SK-N-SH (cell line): ENCODE measurements at regions not wholly inside any gene's neighbourhood (a gene's known extent, or its start where the extent isn't known, plus 50 kb on each side); places are given as distances from the start of the nearest gene placed in this dataset.

Experiments
- CTCF ChIA-PET: fragments of 300-600, 350-600 bp; formaldehyde crosslinking; extraction: SDS; loops from one replicate; lab custom pipeline; 2021; lab: Yijun Ruan, JAX
- POLR2A ChIA-PET: fragments of 350-600 bp; sonication (Branson Sonifier 250); formaldehyde crosslinking; extraction: SDS; loops from one replicate; lab custom pipeline; 2020; ENCODE audit warnings: antibody characterized with exemption, inconsistent platforms; lab: Yijun Ruan, JAX
- DNase-seq: peaks from one replicate; pipeline ENCODE4 v3.0.0; 2012
- H2AFZ ChIP-seq: fragments of 200-600 bp; sonication (generic); 2 replicates; pipeline ENCODE4 v1.8.1; 2016; ENCODE audit warnings: antibody characterized with exemption, mild to moderate bottlenecking, low read depth
- H3F3A ChIP-seq: fragments of 200-600 bp; sonication (generic); replicated peaks from 2 replicates; pipeline ENCODE3; 2016; ENCODE audit warnings: antibody characterized with exemption, mild to moderate bottlenecking; ENCODE audit not compliant: insufficient read depth
- H3K27ac ChIP-seq, 2 experiments: fragments of 200-500 bp in 1 of 2; fragments of 200-600 bp in 1 of 2; sonication (Bioruptor generic) in 1 of 2; sonication (generic), shearing (Covaris generic) in 1 of 2; 2 replicates each; pipeline versions ENCODE4 v1.5.1 to v1.6.1; 2014 to 2016; ENCODE audit warnings: low read depth in 2 of 2, inconsistent platforms in 1 of 2, low read length in 1 of 2, mild to moderate bottlenecking in 1 of 2, mixed read lengths in 1 of 2
- H3K27me3 ChIP-seq: fragments of 200-600 bp; sonication (generic), shearing (Covaris generic); 2 replicates; pipeline ENCODE4 v1.6.1; 2016; ENCODE audit warnings: mixed run types; ENCODE audit not compliant: insufficient read depth
- H3K36me3 ChIP-seq, 2 experiments: fragments of 200-500 bp in 1 of 2; fragments of 200-600 bp in 1 of 2; sonication (Bioruptor generic) in 1 of 2; sonication (generic) in 1 of 2; replicated peaks in 1 of 2; 2 replicates each; pipeline versions ENCODE3 to v1.5.1; 2014 to 2016; ENCODE audit warnings: low read length in 1 of 2, mild to moderate bottlenecking in 1 of 2; ENCODE audit not compliant: insufficient read depth in 2 of 2, control insufficient read depth in 1 of 2
- H3K4me1 ChIP-seq, 2 experiments: fragments of 200-500 bp in 1 of 2; fragments of 200-600 bp in 1 of 2; sonication (Bioruptor generic) in 1 of 2; sonication (generic), shearing (Covaris generic) in 1 of 2; 2 replicates each; pipeline versions ENCODE4 v1.5.1 to v1.6.1; 2014 to 2016; ENCODE audit warnings: low read depth in 1 of 2, low read length in 1 of 2, mixed run types in 1 of 2; ENCODE audit not compliant: insufficient read depth in 2 of 2, control insufficient read depth in 1 of 2
- H3K4me2 ChIP-seq: fragments of 200-600 bp; sonication (generic), shearing (Covaris generic); 2 replicates; pipeline ENCODE4 v1.6.1; 2017; ENCODE audit warnings: mixed run types
- H3K4me3 ChIP-seq, 2 experiments: fragments of 200-500 bp in 1 of 2; fragments of 200-600 bp in 1 of 2; sonication (Bioruptor generic) in 1 of 2; sonication (generic), shearing (Covaris generic) in 1 of 2; 2 replicates each; pipeline versions ENCODE4 v1.5.1 to v1.8.1; 2014 to 2016; ENCODE audit warnings: low read depth in 2 of 2, inconsistent platforms in 1 of 2, low read length in 1 of 2, mild to moderate bottlenecking in 1 of 2, mixed read lengths in 1 of 2, moderate library complexity in 1 of 2
- H3K79me2 ChIP-seq: fragments of 200-600 bp; sonication (generic); 2 replicates; pipeline ENCODE4 v1.8.1; 2017; ENCODE audit warnings: mild to moderate bottlenecking; ENCODE audit not compliant: insufficient read depth
- H3K9ac ChIP-seq: fragments of 200-600 bp; sonication (generic); 2 replicates; pipeline ENCODE4 v1.6.1; 2017; ENCODE audit warnings: mixed run types
- H3K9me2 ChIP-seq: fragments of 200-600 bp; sonication (generic); 2 replicates; pipeline ENCODE4 v1.6.1; 2017; ENCODE audit warnings: mixed run types
- H3K9me3 ChIP-seq: fragments of 200-600 bp; sonication (generic); 2 replicates; pipeline ENCODE4 v1.6.1; 2017; ENCODE audit warnings: mixed run types, mild to moderate bottlenecking, moderate library complexity
- H4K20me1 ChIP-seq: fragments of 200-600 bp; sonication (generic); 2 replicates; pipeline ENCODE4 v1.6.1; 2017; ENCODE audit warnings: mild to moderate bottlenecking, mixed run types; ENCODE audit not compliant: insufficient read depth
- ELF1 ChIP-seq: IDR thresholded peaks from 2 replicates; pipeline ENCODE4 v1.4.0; 2012
- EP300 ChIP-seq, 2 experiments: IDR thresholded peaks; 2 replicates each; pipeline versions ENCODE4 v1.4.0 to v1.6.1; 2012; ENCODE audit warnings: borderline replicate concordance in 1 of 2, low read depth in 1 of 2, low read length in 1 of 2
- EZH2phosphoT487 ChIP-seq: fragments of 200-600 bp; sonication (generic); IDR thresholded peaks from 2 replicates; pipeline ENCODE4 v1.6.1; 2017; ENCODE audit warnings: low read depth, mixed run types, mild to moderate bottlenecking, antibody characterized with exemption, moderate library complexity, borderline replicate concordance
- FOXJ3 ChIP-seq: sonication (generic); formaldehyde crosslinking; IDR thresholded peaks from 2 replicates; pipeline ENCODE4 v1.5.1; 2020; ENCODE audit warnings: mild to moderate bottlenecking, missing genetic modification reagents
- IRF3 ChIP-seq: fragments of 150-350 bp; IDR thresholded peaks from 2 replicates; pipeline ENCODE4 v1.6.1; 2016; ENCODE audit warnings: mild to moderate bottlenecking, low read depth, low read length
- MEF2A ChIP-seq: IDR thresholded peaks from 2 replicates; pipeline ENCODE4 v1.4.0; 2012; ENCODE audit warnings: low read depth, borderline replicate concordance
- MXI1 ChIP-seq: IDR thresholded peaks from 2 replicates; pipeline ENCODE4 v1.6.1; 2012; ENCODE audit warnings: mild to moderate bottlenecking, low read depth, low read length, improper control_type of control experiment
- NFIC ChIP-seq: IDR thresholded peaks from 2 replicates; pipeline ENCODE4 v1.4.0; 2012; ENCODE audit warnings: borderline replicate concordance
- NRF1 ChIP-seq: IDR thresholded peaks from 2 replicates; pipeline ENCODE4 v1.6.1; 2012; ENCODE audit warnings: low read depth, mild to moderate bottlenecking, low read length
- RAD21 ChIP-seq: IDR thresholded peaks from 2 replicates; pipeline ENCODE4 v1.6.1; 2012; ENCODE audit warnings: mild to moderate bottlenecking, low read length
- RCOR1 ChIP-seq: fragments of 150-350 bp; IDR thresholded peaks from 2 replicates; pipeline ENCODE4 v1.6.1; 2017; ENCODE audit warnings: antibody characterized with exemption, low read length
- RFX5 ChIP-seq: IDR thresholded peaks from 2 replicates; pipeline ENCODE4 v1.6.1; 2012; ENCODE audit warnings: mild to moderate bottlenecking, improper control_type of control experiment, low read length
- RXRA ChIP-seq: IDR thresholded peaks from 2 replicates; pipeline ENCODE4 v1.4.0; 2012; ENCODE audit warnings: low read depth, mild to moderate bottlenecking, borderline replicate concordance
- WGBS: methylation state at CpG from one replicate; pipeline ENCODE4 v1.1.6; 2017; ENCODE audit warnings: low lambda C conversion rate; 5-methylcytosine and 5-hydroxymethylcytosine counted together

GRCh38 chr17:79246225-79247190 lies 171.9 kb downstream of the ENGASE start:
- no peaks in the 10 kb centered on the region for H3K9me2 ChIP-seq
- peaks cover 7% of the 10 kb centered on the region for H3K27me3 ChIP-seq
- no peaks in the 10 kb centered on the region for H3K9me3 ChIP-seq
- no peaks in the 10 kb centered on the region for H4K20me1 ChIP-seq
- ChIA-PET CTCF (interaction anchor here (0.9 to 2.2 kb wide), 10 partner anchors 10 to 227 kb away, joined by 3 to 9 read pairs (median 4); no protein-coding TSS in a partner anchor), POLR2A (interaction anchor here (0.7 to 1.8 kb wide), 2 partner anchors 13 to 24 kb away, joined by 3 to 6 read pairs; no protein-coding TSS in a partner anchor)
- WGBS = 39% methylated on average over 27 of the region's 27 CpGs
- no peak overlapping the region for H3K9ac ChIP-seq
- H2AFZ ChIP-seq = no peak overlapping the region
- H3K27ac ChIP-seq = peak overlapping the region in 1 of 2 experiments; percentile 59; a peak in 2 of 4 replicates
- H3K36me3 ChIP-seq = no peaks in the 10 kb centered on the region
- no peak for TF ChIP-seq NFIC
- TF ChIP-seq RCOR1 = peak; percentile 82; the same call in 1 of the 2 replicates
- TF ChIP-seq FOXJ3 = peak; percentile 47; the same call in 1 of the 2 replicates
- peak in 1 of 2 experiments; percentile 69; a peak in 2 of 4 replicates for TF ChIP-seq EP300 (IDR thresholded peaks at IDR 0.05; ENCODE audit: borderline replicate concordance in 1 of 2, low read depth in 1 of 2, low read length in 1 of 2)
- no peak for TF ChIP-seq NRF1
- no peak; the same call in 1 of the 2 replicates for TF ChIP-seq MXI1
- TF ChIP-seq ELF1 = no peak
- TF ChIP-seq EZH2phosphoT487 = no peak
- TF ChIP-seq RXRA = no peak
- TF ChIP-seq RFX5 = no peak
- TF ChIP-seq MEF2A = no peak
- TF ChIP-seq RAD21 = peak; percentile 18; the same call in 1 of the 2 replicates
- peak; percentile 84 for DNase-seq
- H3K79me2 ChIP-seq = no peaks in the 10 kb centered on the region
- H3K4me3 ChIP-seq = no peak overlapping the region
- H3K4me1 ChIP-seq = peaks cover 0 to 16% of the 10 kb centered on the region in 2 experiments; a peak in 1 of 4 replicates
- H3K4me2 ChIP-seq = no peak overlapping the region
- no peaks in the 10 kb centered on the region for H3F3A ChIP-seq

GRCh38 chr17:79244665-79245064 lies 170.0 kb downstream of the ENGASE start:
- Histone ChIP-seq H3K4me3 (no peak overlapping the region), H3K9me3 (no peaks in the 10 kb centered on the region), H3K36me3 (no peaks in the 10 kb centered on the region), H3K79me2 (no peaks in the 10 kb centered on the region), H3K9ac (no peak overlapping the region), H4K20me1 (no peaks in the 10 kb centered on the region), H3K27me3 (peaks cover 10% of the 10 kb centered on the region; the same call in 1 of the 2 replicates), H3K4me1 (peaks cover 0 to 16% of the 10 kb centered on the region in 2 experiments; a peak in 1 of 4 replicates), H3K9me2 (no peaks in the 10 kb centered on the region), H3K4me2 (no peak overlapping the region), H2AFZ (no peak overlapping the region), H3K27ac (no peak overlapping the region), H3F3A (no peaks in the 10 kb centered on the region)
- POLR2A ChIA-PET = no interaction called here
- no peak for DNase-seq
- CTCF ChIA-PET = no interaction called here
- TF ChIP-seq EP300 (IDR thresholded peaks at IDR 0.05; ENCODE audit: borderline replicate concordance in 1 of 2, low read depth in 1 of 2, low read length in 1 of 2) (no peak), IRF3 (no peak), RXRA (no peak)
